Amniotic stem cell (primary cell): ENCODE measurements at regions not wholly inside any gene's neighbourhood (a gene's known extent, or its start where the extent isn't known, plus 50 kb on each side); places are given as distances from the start of the nearest gene placed in this dataset.
"Not testable (repeated sequence)": the region's sequence is repeated elsewhere in the genome, so short reads cannot be mapped to it uniquely, and the experiment has no call there.

ENCODE experiments used
- DNase-seq: peaks from one replicate; lab custom pipeline; 2025; lab: John Stamatoyannopoulos, UW

DNA sequence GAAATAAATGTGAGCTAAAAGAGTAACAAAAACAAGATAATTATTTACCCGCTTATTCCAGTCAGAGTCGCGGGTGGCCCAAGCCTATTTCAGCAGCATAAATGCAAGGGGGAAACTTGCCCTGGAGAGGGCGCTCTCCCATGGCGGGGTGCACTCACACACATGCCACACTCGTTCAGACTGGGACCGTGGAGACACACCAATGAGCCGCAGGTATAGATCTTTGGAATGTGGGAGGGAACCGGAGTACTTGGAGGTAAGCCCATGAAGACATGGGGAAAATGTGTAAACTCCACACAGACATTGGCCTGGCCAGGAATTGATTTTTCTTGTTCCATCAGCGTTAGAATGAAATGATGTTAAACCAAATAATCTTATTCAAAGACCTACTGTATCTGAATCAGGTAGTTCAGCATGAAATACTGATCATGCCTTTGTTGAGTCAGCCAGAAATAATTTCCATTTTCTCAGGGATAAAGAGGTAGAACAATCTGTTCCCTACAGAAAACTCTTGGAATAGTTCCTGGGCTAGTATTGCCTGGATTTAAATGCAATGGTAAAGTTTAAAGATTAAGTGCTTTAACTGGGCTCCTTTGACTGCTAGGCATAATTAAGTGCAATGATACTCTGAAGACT lies 191.5 kb downstream of the MCHR2 start:
- no peak for DNase-seq

DNA sequence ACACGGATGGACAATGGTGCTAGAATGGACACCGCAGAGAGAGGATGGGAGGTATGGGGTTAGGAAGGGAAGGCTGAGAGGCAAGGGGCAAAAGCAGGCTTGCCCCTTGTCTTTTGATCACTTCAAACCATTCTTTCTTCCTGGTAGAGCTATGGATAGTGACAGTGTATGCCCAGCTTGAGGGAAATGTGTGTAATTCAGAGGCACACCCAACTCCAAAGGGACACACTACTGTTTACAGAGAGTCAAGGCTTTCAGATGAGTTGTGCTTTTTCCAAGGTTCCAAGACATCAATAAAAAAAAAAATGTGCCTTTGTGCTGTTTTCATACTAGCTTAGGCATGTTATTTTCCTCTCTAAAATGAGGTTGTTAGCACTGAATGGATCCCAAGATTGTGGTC lies 185.0 kb downstream of the MCHR2 start:
- no peak for DNase-seq

DNA sequence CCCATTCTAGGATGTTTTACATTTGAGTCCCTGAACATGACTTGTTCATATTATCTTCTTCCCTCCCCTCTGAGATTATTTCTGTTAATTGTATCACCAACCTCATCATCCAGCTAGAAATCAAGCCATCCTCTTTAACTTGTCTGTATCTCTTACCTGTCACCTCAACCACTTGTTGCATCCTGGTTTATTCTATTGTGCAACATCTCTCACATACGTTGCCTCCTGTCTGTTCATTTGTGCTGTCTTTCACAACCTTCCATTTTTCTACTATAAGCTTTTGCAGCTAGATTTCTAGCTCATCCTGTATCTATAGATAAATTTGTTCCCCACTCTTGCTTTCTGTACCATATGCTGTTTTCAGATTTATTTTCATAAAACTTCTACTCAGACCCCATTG lies 183.7 kb downstream of the MCHR2 start:
- DNase-seq = no peak

DNA sequence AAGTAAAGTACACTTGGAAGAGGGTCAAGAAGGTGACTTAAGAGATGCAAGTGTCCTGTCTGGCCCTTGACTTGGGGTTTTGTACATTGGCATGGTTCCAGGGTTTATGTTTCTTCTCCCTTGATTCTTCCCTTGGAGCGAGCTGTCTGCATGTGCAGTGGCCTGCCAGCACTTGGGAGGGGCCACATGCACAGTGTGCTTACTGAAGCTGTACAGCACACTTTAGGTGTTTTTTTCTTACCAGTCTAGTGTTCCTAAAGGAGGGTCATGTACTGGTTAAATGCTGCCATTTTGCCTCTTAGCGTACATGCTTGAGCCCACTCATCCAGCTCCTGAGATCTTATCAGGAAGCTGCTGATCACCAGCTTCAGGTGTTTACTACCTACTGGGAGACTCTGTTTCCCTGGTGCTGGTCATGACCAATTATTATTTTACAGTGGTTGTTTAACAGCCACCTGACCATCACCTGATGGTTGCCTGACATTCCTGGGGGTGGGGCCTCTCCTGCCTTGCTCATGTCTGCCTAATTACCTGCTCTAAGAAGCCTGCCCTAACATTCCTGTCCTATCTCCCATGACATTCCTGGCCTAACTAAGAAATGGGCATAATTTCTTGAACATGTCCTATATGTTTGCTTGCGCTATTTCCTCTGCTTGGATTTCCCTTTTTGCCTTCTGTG lies 182.9 kb downstream of the MCHR2 start:
- no peak for DNase-seq

DNA sequence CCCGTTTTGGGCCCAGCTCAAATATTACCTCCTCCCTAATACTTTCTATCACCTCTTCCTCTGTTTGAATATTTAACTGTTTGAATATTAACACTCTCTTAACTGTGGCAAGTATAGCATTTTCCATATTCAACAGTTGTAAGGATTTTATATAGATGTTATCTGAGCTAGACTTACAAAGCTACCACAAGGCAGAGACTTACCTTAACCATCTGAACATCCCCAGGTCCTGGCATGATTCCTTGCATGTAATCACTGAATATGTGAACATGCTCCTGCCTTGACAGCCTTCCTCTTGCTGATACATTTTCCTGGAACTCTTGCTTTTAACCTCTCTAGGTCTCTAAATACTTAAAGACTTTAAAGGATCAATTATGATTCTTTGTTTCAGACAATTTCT lies 182.4 kb downstream of the MCHR2 start:
- no peak for DNase-seq

DNA sequence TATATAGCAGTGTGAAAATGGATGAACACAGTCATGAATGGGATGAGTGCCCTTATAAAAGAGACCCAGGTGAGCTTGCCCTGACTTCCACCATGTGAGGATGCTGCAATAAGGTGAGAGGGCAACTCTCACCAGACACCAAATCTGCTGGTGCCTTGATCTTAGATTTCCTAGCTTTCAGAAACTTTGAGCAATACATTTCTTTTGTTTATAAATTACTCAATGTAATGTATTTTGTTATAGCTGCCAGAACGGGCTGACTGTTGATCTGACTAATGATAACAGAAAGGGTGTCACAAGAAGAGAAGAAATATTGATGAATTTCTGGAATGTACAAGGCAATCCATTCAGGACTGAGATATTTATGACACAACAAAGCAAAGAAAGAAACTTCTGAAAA lies 180.5 kb downstream of the MCHR2 start:
- no peak for DNase-seq

DNA sequence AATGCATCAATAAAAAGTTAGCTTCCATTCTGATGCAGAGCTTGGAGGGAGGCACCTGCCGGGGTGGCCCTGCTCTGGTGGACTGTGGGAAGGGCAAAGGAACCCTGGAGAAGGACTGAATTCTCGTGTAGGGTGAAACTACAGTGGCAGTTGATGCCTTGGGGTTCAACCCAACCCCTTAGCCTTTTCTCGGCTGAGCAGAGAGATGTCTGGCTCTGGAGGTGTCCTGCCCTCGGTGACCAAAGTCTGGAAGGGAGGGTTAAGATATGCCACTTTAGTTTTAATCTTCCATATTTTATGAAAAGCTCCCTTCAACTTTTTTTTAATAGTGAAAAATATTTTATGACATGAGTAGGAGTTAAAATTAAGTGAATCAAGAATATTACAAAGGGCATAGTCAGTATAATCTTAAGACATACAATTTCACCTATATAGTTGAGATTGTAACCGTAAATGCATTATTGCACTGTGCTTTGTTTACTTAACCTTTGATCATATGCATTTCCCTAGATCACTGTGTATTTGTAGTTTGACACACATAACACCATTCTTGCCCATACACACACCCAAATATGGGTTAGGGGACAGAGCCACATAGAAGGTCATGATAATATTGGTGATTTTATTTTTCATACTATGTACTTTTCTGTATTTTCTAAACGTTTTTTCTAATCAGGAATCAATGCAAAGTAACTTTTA lies 179.6 kb downstream of the MCHR2 start:
- no peak for DNase-seq

DNA sequence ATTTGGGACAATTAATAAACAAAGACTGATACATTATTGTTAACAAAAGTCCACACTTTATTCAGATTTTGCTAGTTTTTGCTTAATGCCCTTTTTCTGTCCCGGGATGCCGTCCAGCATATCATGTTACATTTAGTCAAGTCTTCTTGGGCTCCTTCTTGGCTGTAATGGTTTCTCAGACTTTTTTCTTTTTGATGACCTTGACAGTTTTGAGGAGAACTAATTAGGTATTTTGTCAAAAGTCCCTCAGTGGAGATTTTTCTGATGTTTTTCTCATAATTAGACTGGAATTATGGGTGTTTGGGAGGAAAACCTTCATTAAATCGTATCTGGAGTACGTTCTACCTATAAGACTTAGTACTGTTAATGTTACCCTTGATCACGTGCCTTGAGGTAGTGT lies 177.2 kb downstream of the MCHR2 start:
- no peak for DNase-seq

DNA sequence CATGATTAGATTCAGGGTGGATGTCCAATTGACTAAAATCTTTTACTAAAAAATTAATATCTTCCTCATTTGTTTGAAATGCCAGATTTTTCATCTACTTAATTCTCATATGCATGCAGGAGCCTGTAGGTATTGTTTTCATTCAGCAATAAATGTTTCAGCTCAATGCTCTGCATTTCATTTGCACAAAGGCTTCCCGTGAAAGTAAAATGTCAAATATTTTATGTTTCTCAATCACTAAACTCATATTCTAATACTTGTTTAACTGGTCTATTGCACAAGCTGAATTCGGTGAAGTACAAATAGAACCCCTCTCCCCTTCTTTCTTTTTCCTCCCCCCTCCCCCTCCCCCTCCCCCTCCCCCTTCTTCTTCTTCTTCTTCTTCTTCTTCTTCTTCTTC lies 175.9 kb downstream of the MCHR2 start:
- DNase-seq = no peak

DNA sequence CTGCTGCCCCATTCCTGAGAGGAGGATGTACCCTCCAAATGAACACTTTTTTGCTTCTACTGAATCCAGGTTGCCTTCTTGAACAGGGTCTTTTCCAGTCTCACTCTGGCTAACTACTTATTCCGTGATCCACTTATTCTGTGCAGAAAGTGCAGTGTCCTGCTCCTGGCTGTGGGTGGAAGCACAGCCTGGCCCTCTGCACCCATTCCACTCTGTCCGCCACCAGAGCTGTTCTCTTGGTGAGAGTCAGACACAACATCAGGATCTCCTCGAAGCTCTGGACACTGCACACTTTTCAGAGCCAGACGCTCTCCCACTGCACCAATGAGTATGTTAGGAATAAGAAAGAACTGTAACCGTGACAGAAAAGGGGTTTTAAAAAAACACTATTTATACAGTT lies 174.2 kb downstream of the MCHR2 start:
- DNase-seq = no peak

DNA sequence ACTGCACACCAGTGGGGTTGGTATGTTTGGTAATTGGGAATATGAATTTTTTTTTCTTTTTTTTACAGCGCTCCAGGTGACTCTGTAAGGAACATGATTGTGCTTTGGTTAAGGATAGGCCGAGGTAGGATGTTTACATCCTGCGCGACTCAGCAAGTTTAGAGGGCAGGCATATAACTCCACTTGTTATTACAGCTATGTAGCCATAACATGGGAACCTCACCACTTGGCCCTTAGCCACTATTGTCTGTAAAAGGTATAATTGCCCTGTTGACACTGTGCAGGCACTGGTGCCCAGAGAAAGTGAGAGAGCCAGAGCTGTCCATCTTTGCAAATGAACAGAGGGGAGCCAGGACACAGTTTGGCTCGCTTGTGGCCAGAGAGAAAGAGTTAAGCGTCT lies 172.9 kb downstream of the MCHR2 start:
- no peak for DNase-seq

DNA sequence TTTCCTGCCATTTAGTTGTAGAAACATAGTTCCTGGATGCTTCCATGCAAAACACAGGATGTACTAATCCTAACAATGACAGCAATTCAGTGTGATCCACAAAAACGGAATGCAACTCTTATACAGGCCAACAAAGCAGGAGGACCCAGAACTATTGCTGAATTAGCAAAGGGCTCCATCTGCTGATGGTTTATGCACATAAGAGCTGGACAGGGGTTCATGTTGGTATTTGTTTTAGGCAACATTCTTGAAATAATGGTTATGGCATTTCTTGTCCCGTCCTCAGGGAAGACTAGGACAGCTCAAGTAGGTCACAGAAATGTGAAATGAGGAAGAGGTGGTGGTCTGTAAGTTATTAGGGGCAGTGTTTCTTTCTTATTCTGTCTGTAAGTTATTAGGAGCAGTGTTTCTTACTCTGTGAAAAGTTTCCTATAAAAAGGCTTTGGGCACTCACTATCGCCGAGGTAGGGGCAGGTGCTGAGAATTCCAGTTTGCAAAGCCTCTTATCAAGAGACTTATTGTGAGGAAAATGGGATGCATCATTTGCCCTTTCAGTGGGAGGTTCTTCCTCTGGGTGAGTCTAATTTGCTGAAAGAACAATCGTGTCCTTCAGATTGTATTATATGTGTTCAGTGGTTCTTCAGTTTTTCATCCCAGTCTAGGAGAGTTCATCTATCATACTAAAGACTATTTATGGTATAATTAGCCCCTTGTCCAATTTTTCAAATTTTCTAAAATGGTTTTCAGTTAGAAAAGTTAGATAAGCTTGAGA lies 171.1 kb downstream of the MCHR2 start:
- DNase-seq = peak; percentile 6

DNA sequence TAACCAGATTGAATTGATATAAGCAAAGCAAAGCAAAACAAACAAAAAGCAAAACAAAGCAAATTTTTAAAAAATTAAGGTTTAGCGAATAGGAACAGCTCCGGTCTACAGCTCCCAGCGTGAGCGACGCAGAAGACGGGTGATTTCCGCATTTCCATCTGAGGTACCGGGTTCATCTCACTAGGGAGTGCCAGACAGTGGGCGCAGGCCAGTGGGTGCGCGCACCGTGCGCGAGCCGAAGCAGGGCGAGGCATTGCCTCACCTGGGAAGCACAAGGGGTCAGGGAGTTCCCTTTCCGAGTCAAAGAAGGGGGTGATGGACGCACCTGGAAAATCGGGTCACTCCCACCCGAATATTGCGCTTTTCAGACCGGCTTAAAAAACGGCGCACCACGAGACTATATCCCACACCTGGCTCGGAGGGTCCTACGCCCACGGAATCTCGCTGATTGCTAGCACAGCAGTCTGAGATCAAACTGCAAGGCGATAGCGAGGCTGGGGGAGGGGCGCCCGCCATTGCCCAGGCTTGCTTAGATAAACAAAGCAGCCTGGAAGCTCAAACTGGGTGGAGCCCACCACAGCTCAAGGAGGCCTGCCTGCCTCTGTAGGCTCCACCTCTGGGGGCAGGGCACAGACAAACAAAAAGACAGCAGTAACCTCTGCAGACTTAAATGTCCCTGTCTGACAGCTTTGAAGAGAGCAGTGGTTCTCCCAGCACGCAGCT lies 170.3 kb downstream of the MCHR2 start:
- not testable (repeated sequence) for DNase-seq

DNA sequence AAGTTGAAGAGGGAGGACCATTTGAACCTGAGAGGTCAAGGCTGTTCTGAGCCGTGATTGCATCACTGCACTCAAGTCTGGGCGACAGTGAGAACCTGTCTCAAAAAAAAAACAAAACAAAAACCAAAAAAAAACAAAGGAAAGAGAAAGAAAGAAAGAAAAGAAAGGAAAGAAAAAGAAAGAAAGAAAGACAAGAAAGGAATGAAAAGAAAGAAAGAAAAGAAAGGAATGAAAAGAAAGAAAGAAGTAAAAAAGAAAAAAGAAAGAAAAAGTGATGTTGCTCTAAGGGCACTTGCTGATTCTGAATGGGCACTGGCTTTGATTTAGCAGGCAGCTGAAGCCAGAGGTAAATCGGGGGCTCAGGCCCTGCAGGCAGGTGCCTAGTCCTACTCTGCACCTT lies 161.0 kb downstream of the MCHR2 start:
- no peak for DNase-seq

DNA sequence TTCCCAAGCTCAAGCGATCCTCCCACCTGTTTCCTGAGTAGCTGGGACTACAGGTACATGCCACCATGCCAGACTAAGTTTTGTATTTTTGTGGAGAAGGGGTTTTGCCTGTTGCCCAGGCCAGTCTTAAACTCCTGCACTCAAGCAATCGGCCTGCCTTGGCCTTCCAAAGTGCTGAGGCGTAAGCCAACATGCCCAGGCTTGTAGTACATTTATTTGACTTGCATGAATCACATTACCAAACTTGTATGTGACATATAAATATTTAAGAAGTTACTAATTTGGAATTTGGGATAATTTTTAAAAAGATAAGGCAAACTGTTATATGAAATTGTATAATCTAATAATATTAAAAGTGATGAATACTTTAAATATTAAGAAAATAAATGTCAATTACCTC lies 157.6 kb downstream of the MCHR2 start:
- DNase-seq = no peak

DNA sequence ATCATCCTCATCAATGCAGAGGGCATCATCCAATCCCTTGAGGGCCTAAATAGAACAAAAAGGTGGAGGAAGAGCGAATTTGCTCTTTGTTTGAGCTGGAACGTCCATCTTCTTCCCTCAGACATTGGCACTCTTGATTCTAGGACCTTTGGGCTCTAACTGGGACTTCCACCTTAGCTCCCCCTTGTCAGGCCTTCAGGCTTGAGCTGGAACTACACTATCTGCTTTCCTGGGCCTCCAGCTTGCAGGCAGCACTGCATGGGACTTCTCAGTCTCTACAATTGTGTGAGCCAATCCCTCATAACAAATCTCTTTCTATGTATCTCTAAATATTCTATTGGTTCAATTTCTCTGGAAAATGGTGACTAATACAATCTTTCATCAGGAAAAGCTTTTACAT lies 155.4 kb downstream of the MCHR2 start:
- no peak for DNase-seq

DNA sequence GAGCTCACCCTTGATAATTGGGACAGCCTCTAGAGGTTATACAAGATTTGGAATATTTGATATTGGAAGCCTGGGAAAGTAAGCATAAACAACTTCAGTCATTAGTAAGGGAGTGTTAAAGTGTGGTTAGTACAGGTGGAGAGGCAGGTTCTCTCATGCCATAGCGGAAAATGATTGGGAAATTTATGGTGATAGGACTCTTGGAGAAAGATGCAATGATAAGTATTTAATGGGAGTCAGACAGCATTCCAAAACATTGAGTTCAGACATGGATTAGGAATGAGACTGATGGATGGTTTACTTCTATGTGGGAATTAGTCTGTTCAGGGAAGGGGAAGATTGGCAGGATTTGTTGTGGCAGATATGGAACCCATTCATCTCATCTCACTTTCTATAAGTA lies 152.7 kb downstream of the MCHR2 start:
- DNase-seq = no peak

DNA sequence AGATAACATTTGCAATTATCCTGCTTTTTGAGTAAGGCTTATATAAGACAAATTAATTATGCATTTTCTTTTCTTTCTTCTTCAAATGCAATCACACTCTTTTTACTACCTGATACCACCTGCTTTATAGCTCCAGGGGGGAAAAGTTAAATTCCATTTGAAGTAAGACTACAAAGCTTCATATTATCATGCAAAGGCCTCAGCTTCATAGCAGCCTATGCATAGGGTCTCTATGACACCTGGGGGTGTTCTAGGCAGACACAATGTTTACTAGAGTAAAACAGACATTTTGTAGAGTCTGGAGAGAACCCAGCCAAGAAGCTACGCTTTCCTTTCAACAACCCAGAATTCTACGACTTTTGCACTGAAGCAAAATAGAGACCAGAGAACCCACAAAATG lies 148.0 kb downstream of the MCHR2 start:
- no peak for DNase-seq

DNA sequence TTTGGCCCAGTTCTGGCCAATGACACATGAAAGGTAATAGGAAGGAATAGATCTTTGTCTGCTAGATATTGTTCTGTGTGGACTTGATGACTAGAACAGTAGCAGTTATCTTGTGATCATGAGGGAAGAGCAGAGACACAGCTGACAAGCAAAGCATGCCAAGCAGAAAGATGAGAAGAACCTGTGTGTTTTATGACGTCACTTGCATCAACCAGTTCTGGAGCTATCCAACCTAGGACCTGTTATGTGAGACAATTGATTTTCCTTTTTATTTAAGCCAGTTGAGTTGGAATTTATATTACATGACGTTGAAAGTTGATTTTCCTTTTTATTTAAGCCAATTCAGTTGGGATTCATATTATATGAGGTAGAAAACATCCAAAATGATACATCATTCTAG lies 143.2 kb downstream of the MCHR2 start:
- DNase-seq = no peak

DNA sequence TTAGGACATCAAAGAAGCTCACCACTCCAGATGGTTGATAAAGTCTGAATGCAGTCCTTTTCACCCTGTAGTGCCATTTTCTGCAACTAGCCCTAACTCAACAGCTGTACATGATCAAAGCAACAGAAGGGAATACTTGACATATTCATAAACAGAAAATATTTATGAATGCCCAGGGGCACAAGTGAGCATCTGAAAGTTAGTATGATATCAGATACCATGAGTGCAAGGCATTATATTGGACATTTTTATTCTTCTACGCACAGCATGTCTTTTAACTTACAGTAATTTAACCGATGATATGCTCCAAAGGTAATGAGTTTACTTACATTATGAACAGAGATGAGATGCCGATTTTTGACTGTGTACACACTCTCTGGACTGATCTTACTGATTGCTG lies 142.0 kb downstream of the MCHR2 start:
- no peak for DNase-seq

DNA sequence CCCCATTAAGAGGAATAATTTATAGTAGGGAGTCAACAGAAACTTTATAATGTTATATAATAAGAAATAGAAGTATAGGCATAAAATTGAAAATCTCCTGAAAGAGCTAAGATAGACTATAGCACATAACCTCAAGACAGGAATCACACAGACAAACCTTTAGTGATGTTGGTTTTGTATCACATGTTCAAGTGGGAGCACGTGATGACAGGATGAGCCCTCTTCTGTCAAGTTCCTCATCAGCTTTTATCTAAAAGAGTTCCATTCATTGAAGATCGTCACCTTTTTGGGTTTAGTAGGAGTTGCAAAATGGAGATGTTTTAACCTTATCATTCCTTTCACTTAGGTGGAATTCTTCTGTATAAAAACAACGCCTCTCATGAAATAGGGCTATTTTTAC lies 127.0 kb downstream of the MCHR2 start:
- DNase-seq = no peak

DNA sequence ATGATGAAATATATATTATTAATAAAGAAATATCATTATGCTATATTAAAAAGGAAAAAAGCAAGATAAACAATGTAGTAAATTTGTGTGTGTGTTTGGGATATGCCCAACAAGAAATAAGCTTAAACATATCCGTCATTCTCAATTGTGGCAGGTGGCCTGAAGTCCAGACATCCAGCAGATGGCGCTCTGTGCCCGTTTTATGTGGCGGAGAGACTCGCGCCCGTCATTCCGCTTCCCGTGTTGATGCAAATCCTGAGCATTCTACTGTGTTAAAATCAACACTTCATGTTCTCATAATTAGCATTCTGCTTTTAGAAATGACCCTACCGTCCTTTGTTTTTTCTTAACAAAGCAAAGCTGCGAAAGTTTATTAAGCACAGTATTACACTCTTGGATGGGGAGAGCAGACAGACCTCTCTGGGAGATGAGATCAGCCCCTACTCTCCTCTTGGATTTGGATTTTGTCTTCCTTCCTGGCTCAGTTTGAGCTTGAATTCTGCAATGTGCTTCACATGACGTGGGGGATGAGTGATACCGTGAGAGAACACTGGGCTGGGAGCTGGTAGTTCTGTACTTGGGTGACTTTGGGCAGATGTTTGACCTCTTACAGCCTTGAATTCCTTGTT lies 125.8 kb downstream of the MCHR2 start:
- DNase-seq = peak; percentile 70
